Left ventricle myocardium inferior (tissue), 1 donor: ENCODE measurements at regions not wholly inside any gene's neighbourhood (a gene's known extent, or its start where the extent isn't known, plus 50 kb on each side); places are given as distances from the start of the nearest gene placed in this dataset.

Experiments used
- DNase-seq: peaks from one replicate; pipeline ENCODE4 v3.0.0-alpha.2; 2020
- H3K27ac ChIP-seq: fragments of 200-600 bp; replicated peaks from 2 replicates; pipeline ENCODE4 v1.8.0; 2021
- H3K27me3 ChIP-seq: fragments of 200-600 bp; 2 replicates; pipeline ENCODE4 v1.8.0; 2021; ENCODE audit warnings: low read depth
- H3K36me3 ChIP-seq: fragments of 200-600 bp; 2 replicates; pipeline ENCODE4 v1.8.0; 2021
- H3K4me1 ChIP-seq: fragments of 200-600 bp; 2 replicates; pipeline ENCODE4 v1.8.0; 2021
- H3K4me3 ChIP-seq: fragments of 200-600 bp; 2 replicates; pipeline ENCODE4 v1.8.0; 2021; ENCODE audit warnings: mild to moderate bottlenecking, moderate library complexity
- H3K9me3 ChIP-seq: fragments of 200-600 bp; replicated peaks from 2 replicates; pipeline ENCODE4 v1.8.0; 2021
- intact Hi-C: fragments of 100-400 bp; cut with micrococcal nuclease; formaldehyde crosslinking; loops from one replicate; pipeline ENCODE4 v1.11.0; 2022
- TF ChIP-seq, protein P1 (sequence below): fragments of 200-600 bp; IDR thresholded peaks from 2 replicates; pipeline ENCODE4 v1.8.0; 2021; ENCODE audit warnings: antibody characterized with exemption, mild to moderate bottlenecking, borderline replicate concordance
- donor health status: DM: no; HTN: yes; CAD: no; lungs with severe emphysema.

DNA sequence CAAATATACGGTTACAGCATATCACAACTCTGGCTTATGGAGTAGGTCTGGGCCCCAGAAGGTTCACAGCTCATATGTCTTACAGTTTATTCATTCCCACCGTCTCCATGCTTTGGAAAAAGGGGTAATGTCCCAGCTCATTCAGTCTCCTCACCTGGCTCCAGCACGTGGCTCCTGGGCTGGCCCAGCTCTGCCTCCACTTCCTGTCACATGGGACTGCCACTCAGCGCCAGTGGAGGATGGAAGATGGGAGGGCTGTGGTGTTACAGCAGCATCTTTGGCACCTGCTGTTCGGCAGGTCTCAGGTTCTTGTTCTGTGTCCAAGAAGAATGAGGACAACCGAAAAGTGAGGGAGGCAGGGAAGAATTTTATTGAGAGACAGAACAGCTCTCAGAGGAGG lies 216.3 kb upstream of the ATXN7L3B start:
- Histone ChIP-seq H3K4me1 (no peaks in the 10 kb centered on the region), H3K9me3 (no peaks in the 10 kb centered on the region), H3K4me3 (no peak overlapping the region), H3K27ac (no peak overlapping the region), H3K27me3 (no peaks in the 10 kb centered on the region), H3K36me3 (no peaks in the 10 kb centered on the region)
- no peak for DNase-seq
- intact Hi-C loops = no loop called here
- TF ChIP-seq, protein P1, sequence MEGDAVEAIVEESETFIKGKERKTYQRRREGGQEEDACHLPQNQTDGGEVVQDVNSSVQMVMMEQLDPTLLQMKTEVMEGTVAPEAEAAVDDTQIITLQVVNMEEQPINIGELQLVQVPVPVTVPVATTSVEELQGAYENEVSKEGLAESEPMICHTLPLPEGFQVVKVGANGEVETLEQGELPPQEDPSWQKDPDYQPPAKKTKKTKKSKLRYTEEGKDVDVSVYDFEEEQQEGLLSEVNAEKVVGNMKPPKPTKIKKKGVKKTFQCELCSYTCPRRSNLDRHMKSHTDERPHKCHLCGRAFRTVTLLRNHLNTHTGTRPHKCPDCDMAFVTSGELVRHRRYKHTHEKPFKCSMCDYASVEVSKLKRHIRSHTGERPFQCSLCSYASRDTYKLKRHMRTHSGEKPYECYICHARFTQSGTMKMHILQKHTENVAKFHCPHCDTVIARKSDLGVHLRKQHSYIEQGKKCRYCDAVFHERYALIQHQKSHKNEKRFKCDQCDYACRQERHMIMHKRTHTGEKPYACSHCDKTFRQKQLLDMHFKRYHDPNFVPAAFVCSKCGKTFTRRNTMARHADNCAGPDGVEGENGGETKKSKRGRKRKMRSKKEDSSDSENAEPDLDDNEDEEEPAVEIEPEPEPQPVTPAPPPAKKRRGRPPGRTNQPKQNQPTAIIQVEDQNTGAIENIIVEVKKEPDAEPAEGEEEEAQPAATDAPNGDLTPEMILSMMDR = no peak

DNA sequence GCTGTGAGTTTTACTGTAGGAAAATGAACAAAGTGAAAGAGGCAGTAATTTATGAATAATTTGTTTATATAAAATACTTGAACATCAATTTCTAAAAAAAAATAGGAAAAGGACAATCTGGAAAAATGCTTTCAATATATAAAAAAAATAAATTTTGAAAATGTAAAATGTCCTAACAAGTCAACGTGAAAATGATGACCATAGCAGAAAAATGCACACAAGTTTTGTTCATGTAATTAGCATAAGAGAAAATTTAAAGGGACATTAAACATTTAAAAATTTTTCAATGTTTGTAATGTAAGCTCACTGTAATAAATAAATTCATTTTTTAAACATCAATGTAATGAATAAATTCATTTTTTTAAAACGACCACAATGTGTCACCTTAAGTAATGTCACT lies 214.8 kb upstream of the ATXN7L3B start:
- no peak for DNase-seq
- intact Hi-C loops = no loop called here
- H3K4me1 ChIP-seq = no peaks in the 10 kb centered on the region

DNA sequence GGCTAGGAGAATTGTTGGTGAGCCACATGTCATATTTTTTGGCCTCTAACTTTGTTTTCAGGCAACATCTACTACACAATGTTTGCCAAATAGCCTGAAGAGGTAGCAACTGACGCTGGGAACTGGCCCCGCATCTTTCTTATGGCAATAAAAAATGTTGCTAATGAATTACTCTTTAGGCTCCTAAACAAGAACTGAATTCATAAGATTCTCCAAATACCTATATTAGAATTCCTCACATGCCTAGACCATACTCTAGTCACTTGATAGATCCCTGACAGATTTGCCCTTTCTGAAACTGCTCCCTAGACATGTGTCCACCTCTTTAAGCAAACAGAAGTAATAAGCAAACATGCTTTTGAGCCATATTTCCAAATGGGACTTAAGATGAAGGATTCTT lies 209.0 kb upstream of the ATXN7L3B start:
- no peaks in the 10 kb centered on the region for H3K4me1 ChIP-seq
- TF ChIP-seq, protein P1 = no peak
- no peaks in the 10 kb centered on the region for H3K9me3 ChIP-seq
- H3K27ac ChIP-seq = no peak overlapping the region
- no peaks in the 10 kb centered on the region for H3K27me3 ChIP-seq
- intact Hi-C loops = no loop called here
- no peak overlapping the region for H3K4me3 ChIP-seq
- no peaks in the 10 kb centered on the region for H3K36me3 ChIP-seq
- no peak for DNase-seq

More for the DNA sequence above, 214.8 kb upstream of the ATXN7L3B start:
- Histone ChIP-seq H3K9me3 (no peaks in the 10 kb centered on the region), H3K4me3 (no peak overlapping the region), H3K27me3 (no peaks in the 10 kb centered on the region), H3K36me3 (no peaks in the 10 kb centered on the region), H3K27ac (no peak overlapping the region)
- TF ChIP-seq, protein P1 = no peak

DNA sequence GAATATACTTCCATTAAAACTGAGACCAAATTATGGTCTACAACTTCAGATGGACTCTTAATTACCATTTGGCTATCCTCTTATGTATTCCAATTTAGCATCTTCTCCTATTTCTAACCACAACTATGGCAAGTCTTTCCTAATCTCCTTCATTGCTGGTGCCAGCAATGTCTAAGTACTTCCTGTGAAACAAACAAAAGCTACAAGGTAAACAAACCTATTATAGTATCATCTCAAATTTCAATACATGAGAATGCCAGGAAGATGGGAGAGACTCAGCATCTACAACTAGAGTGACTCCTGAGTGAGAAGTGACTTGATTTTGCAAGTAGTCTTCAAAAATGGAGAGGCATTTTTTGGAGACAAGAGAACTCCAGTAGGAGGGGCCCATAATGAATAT lies 202.9 kb upstream of the ATXN7L3B start:
- Histone ChIP-seq H3K4me1 (no peaks in the 10 kb centered on the region), H3K27ac (no peak overlapping the region), H3K9me3 (no peaks in the 10 kb centered on the region), H3K27me3 (no peaks in the 10 kb centered on the region), H3K36me3 (no peaks in the 10 kb centered on the region), H3K4me3 (no peak overlapping the region)
- intact Hi-C loops = no loop called here
- TF ChIP-seq, protein P1 = no peak
- no peak for DNase-seq

DNA sequence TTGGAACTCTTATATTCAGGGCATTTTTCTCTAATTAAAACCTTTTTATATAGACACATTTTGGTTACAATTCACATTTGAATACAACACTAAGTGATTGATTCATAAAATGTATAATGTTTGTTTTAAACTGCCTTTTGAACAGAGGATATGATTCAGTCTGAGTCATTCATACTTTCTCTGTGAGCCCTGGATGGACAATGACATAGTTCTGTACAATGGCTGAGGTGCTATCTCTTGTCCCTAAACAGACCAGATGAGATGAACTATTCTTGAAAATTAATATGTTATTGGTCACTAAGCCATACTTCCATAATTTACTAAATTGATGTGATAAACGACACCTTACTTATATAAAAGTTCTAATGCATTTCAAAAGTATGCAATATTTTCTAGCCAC lies 199.7 kb upstream of the ATXN7L3B start:
- no peaks in the 10 kb centered on the region for H3K36me3 ChIP-seq
- no peaks in the 10 kb centered on the region for H3K9me3 ChIP-seq
- no peak overlapping the region for H3K27ac ChIP-seq
- no peak for DNase-seq
- no peaks in the 10 kb centered on the region for H3K27me3 ChIP-seq
- TF ChIP-seq, protein P1 = no peak
- no peak overlapping the region for H3K4me3 ChIP-seq
- H3K4me1 ChIP-seq = no peaks in the 10 kb centered on the region
- intact Hi-C loops = no loop called here

DNA sequence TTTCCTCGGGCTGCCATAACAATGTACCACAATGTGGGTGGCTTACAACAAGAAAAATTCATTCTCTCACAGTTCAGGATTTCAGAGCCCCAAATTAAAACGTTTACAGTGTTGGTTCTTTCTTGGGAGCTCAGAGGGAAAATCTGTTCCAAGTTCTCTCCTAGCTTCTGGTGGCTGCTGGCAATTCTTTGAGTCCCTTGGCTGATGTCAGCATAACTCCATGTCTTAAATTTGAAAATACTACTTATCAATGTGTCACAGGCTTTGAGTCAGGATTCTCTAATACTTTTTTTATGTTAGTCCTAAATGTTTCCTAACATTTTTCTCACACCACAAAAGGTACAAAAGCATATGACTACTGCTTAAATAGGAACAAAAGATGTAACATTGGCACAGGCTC lies 198.4 kb upstream of the ATXN7L3B start:
- intact Hi-C loops = no loop called here
- no peaks in the 10 kb centered on the region for H3K36me3 ChIP-seq
- H3K27me3 ChIP-seq = no peaks in the 10 kb centered on the region

More for the DNA sequence above, 198.4 kb upstream of the ATXN7L3B start:
- DNase-seq = no peak
- H3K4me1 ChIP-seq = no peaks in the 10 kb centered on the region
- H3K27ac ChIP-seq = no peak overlapping the region
- H3K9me3 ChIP-seq = peaks cover 3% of the 10 kb centered on the region
- TF ChIP-seq, protein P1 = no peak
- H3K4me3 ChIP-seq = no peak overlapping the region
